HepG2 (cell line): ENCODE measurements at regions not wholly inside any gene's neighbourhood (a gene's known extent, or its start where the extent isn't known, plus 50 kb on each side); places are given as distances from the start of the nearest gene placed in this dataset.

Experiments used
- AHDC1 ChIP-seq: sonication (generic); formaldehyde crosslinking; IDR thresholded peaks from 2 replicates; pipeline ENCODE4 v1.5.1; 2020; ENCODE audit warnings: mild to moderate bottlenecking, missing genetic modification reagents, borderline replicate concordance
- EHMT2 ChIP-seq: fragments of 200-600 bp; sonication (generic); IDR thresholded peaks from 2 replicates; pipeline ENCODE4 v1.7.0; 2017; ENCODE audit warnings: antibody characterized with exemption, low read depth, low read length, borderline replicate concordance
- ELF3 ChIP-seq: IDR thresholded peaks from 2 replicates; pipeline ENCODE4 v1.6.1; 2016; ENCODE audit warnings: missing genetic modification reagents, missing compliant biosample characterization
- HNRNPK ChIP-seq: fragments of 200-400 bp; formaldehyde crosslinking; IDR thresholded peaks from 2 replicates; pipeline ENCODE4 v1.6.1; 2018; ENCODE audit warnings: low read length, low read depth, moderate library complexity, mild to moderate bottlenecking; ENCODE audit not compliant: poor library complexity, severe bottlenecking
- KLF6 ChIP-seq: IDR thresholded peaks from 2 replicates; pipeline ENCODE4 v1.8.0; 2016; ENCODE audit warnings: missing biosample characterization, missing genetic modification reagents
- TFAP4 ChIP-seq: sonication (generic); IDR thresholded peaks from 2 replicates; pipeline ENCODE4 v1.6.1; 2016; ENCODE audit warnings: low read depth, borderline replicate concordance
- THAP11 ChIP-seq: IDR thresholded peaks from 2 replicates; pipeline ENCODE4 v1.6.1; 2016; ENCODE audit warnings: missing biosample characterization, missing genetic modification reagents
- ZNF274 ChIP-seq: sonication (generic); formaldehyde crosslinking; IDR thresholded peaks from 2 replicates; pipeline ENCODE4 v1.5.1; 2020; ENCODE audit warnings: mild to moderate bottlenecking, missing genetic modification reagents

- TF ChIP-seq TFAP4 (no peak), EHMT2 (peak; percentile 65), ZNF274 (CRISPR knock-in tag) (no peak), AHDC1 (CRISPR knock-in tag) (no peak), ELF3 (CRISPR knock-in tag) (0 out of 2 replicates have a peak, but pooled peaks have one; percentile 22), KLF6 (CRISPR knock-in tag) (0 out of 2 replicates have a peak, but pooled peaks have one; percentile 57), THAP11 (CRISPR knock-in tag) (peak; percentile 35; the same call in 1 of the 2 replicates), HNRNPK (no peak)
Measured at GRCh38 chr15:69976366-69976994, 121.2 kb downstream of the TLE3 start (continued).
